HL-60 (cell line): ENCODE measurements at regions not wholly inside any gene's neighbourhood (a gene's known extent, or its start where the extent isn't known, plus 50 kb on each side); places are given as distances from the start of the nearest gene placed in this dataset.

Experiments
- DNase-seq, 2 experiments: peaks; one replicate each; pipeline ENCODE4 v3.0.0-alpha.2; 2010 to 2020; ENCODE audit warnings: low read depth in 1 of 2, low spot score in 1 of 2
- H3K27ac ChIP-seq: fragments of 250-450 bp; sonication (Bioruptor Pico); replicated peaks from 2 replicates; pipeline ENCODE4 v1.5.1; 2020; ENCODE audit warnings: mild to moderate bottlenecking, moderate library complexity
- H3K27me3 ChIP-seq: fragments of 250-450 bp; sonication (Bioruptor Pico); 2 replicates; pipeline ENCODE4 v1.5.1; 2021; ENCODE audit warnings: mild to moderate bottlenecking, moderate library complexity; ENCODE audit not compliant: insufficient read depth, poor library complexity, severe bottlenecking
- H3K4me3 ChIP-seq: replicated peaks from 2 replicates; pipeline ENCODE4 v1.5.1; 2011; ENCODE audit warnings: mild to moderate bottlenecking, control low read depth, low read length; ENCODE audit not compliant: insufficient read depth
- GABPA ChIP-seq: IDR thresholded peaks from 2 replicates; pipeline ENCODE4 v1.6.1; 2012; ENCODE audit warnings: low read depth
- POLR2AphosphoS5 ChIP-seq: IDR thresholded peaks from 2 replicates; pipeline ENCODE4 v1.6.1; 2012; ENCODE audit warnings: low read depth
- REST ChIP-seq: IDR thresholded peaks from 2 replicates; pipeline ENCODE4 v1.6.1; 2012; ENCODE audit warnings: low read depth; ENCODE audit not compliant: insufficient replicate concordance
- SPI1 ChIP-seq: IDR thresholded peaks from 2 replicates; pipeline ENCODE4 v1.6.1; 2012; ENCODE audit warnings: low read depth, mild to moderate bottlenecking, borderline replicate concordance
- TF ChIP-seq, protein P1 (sequence below): IDR thresholded peaks from one replicate; pipeline ENCODE4 v1.5.1; 2011; ENCODE audit warnings: low read length, control low read depth, inconsistent platforms; ENCODE audit not compliant: insufficient read depth

DNA sequence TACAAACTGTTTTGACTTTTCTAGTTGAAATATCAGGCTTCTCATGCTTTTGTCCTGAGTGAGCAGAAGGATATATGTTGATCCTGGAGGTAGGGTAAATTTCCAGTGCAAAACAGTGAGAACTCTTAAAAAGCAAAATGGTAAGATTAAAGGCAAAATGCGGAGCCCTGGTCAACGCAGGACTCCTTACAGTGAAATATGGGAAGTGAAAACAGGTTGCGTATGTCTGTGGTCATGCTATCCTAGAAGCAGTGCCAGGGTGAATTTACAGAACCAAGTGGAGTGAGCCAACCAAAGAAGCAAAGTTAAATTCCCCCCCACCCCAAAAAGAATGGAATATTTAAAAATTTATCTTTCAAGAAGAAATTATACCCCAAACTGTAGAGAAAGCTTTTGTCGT lies 256.4 kb downstream of the NR2F2 start:
- H3K27ac ChIP-seq, result peak overlapping the region; percentile 68
- DNase-seq, result peak; percentile 29 to 85
- TF ChIP-seq SPI1, result peak; percentile 96
- no peak for TF ChIP-seq GABPA
- H3K4me3 ChIP-seq, result no peak overlapping the region
- H3K27me3 ChIP-seq, result no peaks in the 10 kb centered on the region

GRCh38 chr15:96589864-96590263 lies 259.4 kb downstream of the NR2F2 start:
- DNase-seq, result no peak
- Histone ChIP-seq H3K27me3 (no peaks in the 10 kb centered on the region), H3K27ac (no peak overlapping the region), H3K4me3 (no peak overlapping the region)
- TF ChIP-seq POLR2AphosphoS5 (no peak), REST (no peak), SPI1 (no peak), GABPA (no peak)
- TF ChIP-seq, protein P1, sequence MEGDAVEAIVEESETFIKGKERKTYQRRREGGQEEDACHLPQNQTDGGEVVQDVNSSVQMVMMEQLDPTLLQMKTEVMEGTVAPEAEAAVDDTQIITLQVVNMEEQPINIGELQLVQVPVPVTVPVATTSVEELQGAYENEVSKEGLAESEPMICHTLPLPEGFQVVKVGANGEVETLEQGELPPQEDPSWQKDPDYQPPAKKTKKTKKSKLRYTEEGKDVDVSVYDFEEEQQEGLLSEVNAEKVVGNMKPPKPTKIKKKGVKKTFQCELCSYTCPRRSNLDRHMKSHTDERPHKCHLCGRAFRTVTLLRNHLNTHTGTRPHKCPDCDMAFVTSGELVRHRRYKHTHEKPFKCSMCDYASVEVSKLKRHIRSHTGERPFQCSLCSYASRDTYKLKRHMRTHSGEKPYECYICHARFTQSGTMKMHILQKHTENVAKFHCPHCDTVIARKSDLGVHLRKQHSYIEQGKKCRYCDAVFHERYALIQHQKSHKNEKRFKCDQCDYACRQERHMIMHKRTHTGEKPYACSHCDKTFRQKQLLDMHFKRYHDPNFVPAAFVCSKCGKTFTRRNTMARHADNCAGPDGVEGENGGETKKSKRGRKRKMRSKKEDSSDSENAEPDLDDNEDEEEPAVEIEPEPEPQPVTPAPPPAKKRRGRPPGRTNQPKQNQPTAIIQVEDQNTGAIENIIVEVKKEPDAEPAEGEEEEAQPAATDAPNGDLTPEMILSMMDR, result no peak

DNA sequence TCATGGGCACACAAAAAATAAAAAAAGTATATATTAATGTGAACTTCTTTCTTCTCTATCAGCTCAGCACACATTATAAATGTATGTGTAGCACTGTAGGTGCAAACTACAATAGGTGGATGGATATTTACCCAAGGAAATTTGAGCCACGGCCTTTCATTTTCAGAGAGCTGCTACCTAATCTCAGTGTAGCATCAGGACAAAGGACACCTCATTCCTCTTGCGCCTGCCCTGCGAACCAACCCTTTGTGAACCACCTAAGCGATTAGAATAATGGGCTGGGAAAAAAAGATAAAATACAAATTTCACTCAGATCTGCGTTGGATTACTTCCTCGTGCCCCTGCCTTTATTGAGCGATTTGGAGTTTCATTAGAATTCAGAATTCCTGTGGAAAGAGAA lies 263.2 kb downstream of the NR2F2 start:
- no peak overlapping the region for H3K27ac ChIP-seq
- no peak for TF ChIP-seq SPI1
- no peak for TF ChIP-seq GABPA
- no peak for TF ChIP-seq REST
- TF ChIP-seq, protein P1, result no peak
- TF ChIP-seq POLR2AphosphoS5, result no peak
- no peak for DNase-seq
- H3K27me3 ChIP-seq, result no peaks in the 10 kb centered on the region
- H3K4me3 ChIP-seq, result no peak overlapping the region

GRCh38 chr15:96595951-96596350 lies 265.5 kb downstream of the NR2F2 start:
- no peak for DNase-seq
- no peak overlapping the region for H3K4me3 ChIP-seq
- H3K27ac ChIP-seq, result no peak overlapping the region
- no peaks in the 10 kb centered on the region for H3K27me3 ChIP-seq
- TF ChIP-seq REST (no peak), POLR2AphosphoS5 (no peak), SPI1 (no peak), GABPA (no peak)
- TF ChIP-seq, protein P1, result no peak
